HepG2 (cell line): ENCODE measurements at regions not wholly inside any gene's neighbourhood (a gene's known extent, or its start where the extent isn't known, plus 50 kb on each side); places are given as distances from the start of the nearest gene placed in this dataset.
A peak's percentile ranks its signal among the peaks of the same experiment; 100 is the strongest.

Experiments used
- BRD4 ChIP-seq: sonication (generic); formaldehyde crosslinking; IDR thresholded peaks from 2 replicates; pipeline ENCODE4 v1.4.0; 2020; ENCODE audit warnings: missing genetic modification reagents
- FOXA1 ChIP-seq, 2 experiments: fragments of 450-650 bp in 1 of 2; sonication (generic) in 1 of 2; formaldehyde crosslinking in 1 of 2; IDR thresholded peaks; 2 replicates each; pipeline versions ENCODE4 v1.4.0 to v1.6.1; 2016 to 2020; ENCODE audit warnings: missing genetic modification reagents in 1 of 2
- KAT7 ChIP-seq: IDR thresholded peaks from 2 replicates; pipeline ENCODE4 v1.6.1; 2018; ENCODE audit warnings: borderline replicate concordance, missing compliant biosample characterization
- KLF9 ChIP-seq: IDR thresholded peaks from 2 replicates; pipeline ENCODE4 v1.6.1; 2016; ENCODE audit warnings: low read depth
- MEF2D ChIP-seq: sonication (generic); formaldehyde crosslinking; IDR thresholded peaks from 2 replicates; pipeline ENCODE4 v1.5.1; 2020; ENCODE audit warnings: mild to moderate bottlenecking, missing genetic modification reagents
- NKX3-1 ChIP-seq: sonication (generic); formaldehyde crosslinking; IDR thresholded peaks from 2 replicates; pipeline ENCODE4 v1.5.0; 2020; ENCODE audit warnings: missing genetic modification reagents
- RARA ChIP-seq: IDR thresholded peaks from 2 replicates; pipeline ENCODE4 v1.6.1; 2016; ENCODE audit warnings: missing genetic modification reagents, missing compliant biosample characterization
- SIX1 ChIP-seq: sonication (generic); formaldehyde crosslinking; IDR thresholded peaks from 2 replicates; pipeline ENCODE4 v1.4.0; 2020; ENCODE audit warnings: missing genetic modification reagents, borderline replicate concordance
- SMARCE1 ChIP-seq: fragments of 450-650 bp; IDR thresholded peaks from 2 replicates; pipeline ENCODE4 v1.6.1; 2017; ENCODE audit warnings: borderline replicate concordance
- ZFYVE20 ChIP-seq: sonication (generic); formaldehyde crosslinking; IDR thresholded peaks from 2 replicates; pipeline ENCODE4 v1.8.0; 2023; ENCODE audit warnings: low read depth, mild to moderate bottlenecking, moderate library complexity, missing genetic modification reagents, borderline replicate concordance
- ZMYM3 ChIP-seq: sonication (generic); formaldehyde crosslinking; IDR thresholded peaks from 2 replicates; pipeline ENCODE4 v1.5.1; 2020; ENCODE audit warnings: mild to moderate bottlenecking, missing genetic modification reagents
- ZNF468 ChIP-seq: sonication (generic); formaldehyde crosslinking; IDR thresholded peaks from 2 replicates; pipeline ENCODE4 v1.8.0; 2022; ENCODE audit warnings: mild to moderate bottlenecking, moderate library complexity, missing genetic modification reagents
- TF ChIP-seq, protein P1 (sequence below): sonication (generic); formaldehyde crosslinking; IDR thresholded peaks from 2 replicates; pipeline ENCODE4 v1.8.1; 2022; ENCODE audit warnings: low read depth, mild to moderate bottlenecking, missing genetic modification reagents
- TF ChIP-seq, protein P2 (sequence below): sonication (generic); formaldehyde crosslinking; IDR thresholded peaks from 2 replicates; pipeline ENCODE4 v1.5.1; 2020; ENCODE audit warnings: missing genetic modification reagents, mild to moderate bottlenecking, borderline replicate concordance
- TF ChIP-seq, protein P3 (sequence below): sonication (generic); formaldehyde crosslinking; IDR thresholded peaks from 2 replicates; pipeline ENCODE4 v1.4.0; 2020; ENCODE audit warnings: missing genetic modification reagents
- TF ChIP-seq, protein P4 (sequence below): sonication (generic); formaldehyde crosslinking; IDR thresholded peaks from 2 replicates; pipeline ENCODE4 v1.5.0; 2020; ENCODE audit warnings: missing genetic modification reagents
- TF ChIP-seq, protein P5 (sequence below): sonication (generic); formaldehyde crosslinking; IDR thresholded peaks from 2 replicates; pipeline ENCODE4 v1.5.1; 2020; ENCODE audit warnings: missing genetic modification reagents, mild to moderate bottlenecking, borderline replicate concordance
- TF ChIP-seq, protein P6 (sequence below): sonication (generic); formaldehyde crosslinking; IDR thresholded peaks from 2 replicates; pipeline ENCODE4 v1.5.0; 2020; ENCODE audit warnings: missing genetic modification reagents

DNA sequence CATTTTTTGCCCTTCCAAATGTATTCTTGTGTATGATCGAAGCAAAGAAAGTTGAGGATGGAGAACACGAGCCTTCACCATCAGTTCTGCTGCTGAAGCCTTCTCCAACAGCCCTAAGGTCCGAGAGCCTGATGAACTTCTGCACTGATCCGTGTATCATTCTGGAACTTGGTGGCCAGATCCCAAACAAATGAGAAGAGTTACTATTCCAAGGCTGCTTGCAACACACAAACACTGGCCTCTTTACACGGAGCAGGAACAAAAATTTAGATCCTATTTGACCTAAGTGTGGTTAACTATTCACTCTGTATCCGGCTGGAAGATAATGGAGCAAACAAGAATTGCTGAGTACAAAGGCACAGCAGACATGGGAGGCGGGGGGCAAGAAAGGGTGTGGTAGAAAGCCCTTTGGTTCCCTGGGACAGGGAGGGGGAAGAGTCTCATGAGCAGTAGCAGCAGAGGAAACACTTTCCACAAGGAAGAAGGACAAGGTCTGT lies 282.9 kb downstream of the SOX9 start (continued):
- no peak for TF ChIP-seq ZFYVE20 (CRISPR knock-in tag)
- TF ChIP-seq RARA (CRISPR knock-in tag), result peak; percentile 96
- peak; percentile 97 for TF ChIP-seq BRD4 (CRISPR knock-in tag)
- TF ChIP-seq, protein P1, sequence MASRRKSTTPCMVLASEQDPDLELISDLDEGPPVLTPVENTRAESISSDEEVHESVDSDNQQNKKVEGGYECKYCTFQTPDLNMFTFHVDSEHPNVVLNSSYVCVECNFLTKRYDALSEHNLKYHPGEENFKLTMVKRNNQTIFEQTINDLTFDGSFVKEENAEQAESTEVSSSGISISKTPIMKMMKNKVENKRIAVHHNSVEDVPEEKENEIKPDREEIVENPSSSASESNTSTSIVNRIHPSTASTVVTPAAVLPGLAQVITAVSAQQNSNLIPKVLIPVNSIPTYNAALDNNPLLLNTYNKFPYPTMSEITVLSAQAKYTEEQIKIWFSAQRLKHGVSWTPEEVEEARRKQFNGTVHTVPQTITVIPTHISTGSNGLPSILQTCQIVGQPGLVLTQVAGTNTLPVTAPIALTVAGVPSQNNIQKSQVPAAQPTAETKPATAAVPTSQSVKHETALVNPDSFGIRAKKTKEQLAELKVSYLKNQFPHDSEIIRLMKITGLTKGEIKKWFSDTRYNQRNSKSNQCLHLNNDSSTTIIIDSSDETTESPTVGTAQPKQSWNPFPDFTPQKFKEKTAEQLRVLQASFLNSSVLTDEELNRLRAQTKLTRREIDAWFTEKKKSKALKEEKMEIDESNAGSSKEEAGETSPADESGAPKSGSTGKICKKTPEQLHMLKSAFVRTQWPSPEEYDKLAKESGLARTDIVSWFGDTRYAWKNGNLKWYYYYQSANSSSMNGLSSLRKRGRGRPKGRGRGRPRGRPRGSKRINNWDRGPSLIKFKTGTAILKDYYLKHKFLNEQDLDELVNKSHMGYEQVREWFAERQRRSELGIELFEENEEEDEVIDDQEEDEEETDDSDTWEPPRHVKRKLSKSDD (CRISPR knock-in tag), result peak; percentile 72; the same call in 1 of the 2 replicates
- peak; percentile 94; the same call in 1 of the 2 replicates for TF ChIP-seq ZMYM3
- TF ChIP-seq FOXA1 (IDR thresholded peaks at IDR 0.05), result no peak
- peak; percentile 88 for TF ChIP-seq FOXA1 (CRISPR knock-in tag; IDR thresholded peaks at IDR 0.05)
- TF ChIP-seq, protein P2, sequence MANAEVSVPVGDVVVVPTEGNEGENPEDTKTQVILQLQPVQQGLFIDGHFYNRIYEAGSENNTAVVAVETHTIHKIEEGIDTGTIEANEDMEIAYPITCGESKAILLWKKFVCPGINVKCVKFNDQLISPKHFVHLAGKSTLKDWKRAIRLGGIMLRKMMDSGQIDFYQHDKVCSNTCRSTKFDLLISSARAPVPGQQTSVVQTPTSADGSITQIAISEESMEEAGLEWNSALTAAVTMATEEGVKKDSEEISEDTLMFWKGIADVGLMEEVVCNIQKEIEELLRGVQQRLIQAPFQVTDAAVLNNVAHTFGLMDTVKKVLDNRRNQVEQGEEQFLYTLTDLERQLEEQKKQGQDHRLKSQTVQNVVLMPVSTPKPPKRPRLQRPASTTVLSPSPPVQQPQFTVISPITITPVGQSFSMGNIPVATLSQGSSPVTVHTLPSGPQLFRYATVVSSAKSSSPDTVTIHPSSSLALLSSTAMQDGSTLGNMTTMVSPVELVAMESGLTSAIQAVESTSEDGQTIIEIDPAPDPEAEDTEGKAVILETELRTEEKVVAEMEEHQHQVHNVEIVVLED, result peak; percentile 53; the same call in 1 of the 2 replicates
- TF ChIP-seq KLF9 (CRISPR knock-in tag), result 0 out of 2 replicates have a peak, but pooled peaks have one; percentile 50
- TF ChIP-seq KAT7 (CRISPR knock-in tag), result peak; percentile 32; the same call in 1 of the 2 replicates
- TF ChIP-seq, protein P3, sequence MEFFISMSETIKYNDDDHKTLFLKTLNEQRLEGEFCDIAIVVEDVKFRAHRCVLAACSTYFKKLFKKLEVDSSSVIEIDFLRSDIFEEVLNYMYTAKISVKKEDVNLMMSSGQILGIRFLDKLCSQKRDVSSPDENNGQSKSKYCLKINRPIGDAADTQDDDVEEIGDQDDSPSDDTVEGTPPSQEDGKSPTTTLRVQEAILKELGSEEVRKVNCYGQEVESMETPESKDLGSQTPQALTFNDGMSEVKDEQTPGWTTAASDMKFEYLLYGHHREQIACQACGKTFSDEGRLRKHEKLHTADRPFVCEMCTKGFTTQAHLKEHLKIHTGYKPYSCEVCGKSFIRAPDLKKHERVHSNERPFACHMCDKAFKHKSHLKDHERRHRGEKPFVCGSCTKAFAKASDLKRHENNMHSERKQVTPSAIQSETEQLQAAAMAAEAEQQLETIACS, result no peak
- TF ChIP-seq MEF2D (CRISPR knock-in tag), result peak; percentile 97
- TF ChIP-seq, protein P4, sequence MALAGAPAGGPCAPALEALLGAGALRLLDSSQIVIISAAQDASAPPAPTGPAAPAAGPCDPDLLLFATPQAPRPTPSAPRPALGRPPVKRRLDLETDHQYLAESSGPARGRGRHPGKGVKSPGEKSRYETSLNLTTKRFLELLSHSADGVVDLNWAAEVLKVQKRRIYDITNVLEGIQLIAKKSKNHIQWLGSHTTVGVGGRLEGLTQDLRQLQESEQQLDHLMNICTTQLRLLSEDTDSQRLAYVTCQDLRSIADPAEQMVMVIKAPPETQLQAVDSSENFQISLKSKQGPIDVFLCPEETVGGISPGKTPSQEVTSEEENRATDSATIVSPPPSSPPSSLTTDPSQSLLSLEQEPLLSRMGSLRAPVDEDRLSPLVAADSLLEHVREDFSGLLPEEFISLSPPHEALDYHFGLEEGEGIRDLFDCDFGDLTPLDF (CRISPR knock-in tag), result no peak
- no peak for TF ChIP-seq SMARCE1
- TF ChIP-seq, protein P5, sequence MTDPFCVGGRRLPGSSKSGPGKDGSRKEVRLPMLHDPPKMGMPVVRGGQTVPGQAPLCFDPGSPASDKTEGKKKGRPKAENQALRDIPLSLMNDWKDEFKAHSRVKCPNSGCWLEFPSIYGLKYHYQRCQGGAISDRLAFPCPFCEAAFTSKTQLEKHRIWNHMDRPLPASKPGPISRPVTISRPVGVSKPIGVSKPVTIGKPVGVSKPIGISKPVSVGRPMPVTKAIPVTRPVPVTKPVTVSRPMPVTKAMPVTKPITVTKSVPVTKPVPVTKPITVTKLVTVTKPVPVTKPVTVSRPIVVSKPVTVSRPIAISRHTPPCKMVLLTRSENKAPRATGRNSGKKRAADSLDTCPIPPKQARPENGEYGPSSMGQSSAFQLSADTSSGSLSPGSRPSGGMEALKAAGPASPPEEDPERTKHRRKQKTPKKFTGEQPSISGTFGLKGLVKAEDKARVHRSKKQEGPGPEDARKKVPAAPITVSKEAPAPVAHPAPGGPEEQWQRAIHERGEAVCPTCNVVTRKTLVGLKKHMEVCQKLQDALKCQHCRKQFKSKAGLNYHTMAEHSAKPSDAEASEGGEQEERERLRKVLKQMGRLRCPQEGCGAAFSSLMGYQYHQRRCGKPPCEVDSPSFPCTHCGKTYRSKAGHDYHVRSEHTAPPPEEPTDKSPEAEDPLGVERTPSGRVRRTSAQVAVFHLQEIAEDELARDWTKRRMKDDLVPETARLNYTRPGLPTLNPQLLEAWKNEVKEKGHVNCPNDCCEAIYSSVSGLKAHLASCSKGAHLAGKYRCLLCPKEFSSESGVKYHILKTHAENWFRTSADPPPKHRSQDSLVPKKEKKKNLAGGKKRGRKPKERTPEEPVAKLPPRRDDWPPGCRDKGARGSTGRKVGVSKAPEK (CRISPR knock-in tag), result 0 out of 2 replicates have a peak, but pooled peaks have one; percentile 91
- TF ChIP-seq ZNF468, result no peak
- TF ChIP-seq NKX3-1, result peak; percentile 23; the same call in 1 of the 2 replicates
- peak; percentile 87 for TF ChIP-seq SIX1 (CRISPR knock-in tag)
- TF ChIP-seq, protein P6, sequence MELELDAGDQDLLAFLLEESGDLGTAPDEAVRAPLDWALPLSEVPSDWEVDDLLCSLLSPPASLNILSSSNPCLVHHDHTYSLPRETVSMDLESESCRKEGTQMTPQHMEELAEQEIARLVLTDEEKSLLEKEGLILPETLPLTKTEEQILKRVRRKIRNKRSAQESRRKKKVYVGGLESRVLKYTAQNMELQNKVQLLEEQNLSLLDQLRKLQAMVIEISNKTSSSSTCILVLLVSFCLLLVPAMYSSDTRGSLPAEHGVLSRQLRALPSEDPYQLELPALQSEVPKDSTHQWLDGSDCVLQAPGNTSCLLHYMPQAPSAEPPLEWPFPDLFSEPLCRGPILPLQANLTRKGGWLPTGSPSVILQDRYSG (CRISPR knock-in tag), result no peak
